DOHH2 (cell line): ENCODE measurements at regions not wholly inside any gene's neighbourhood (a gene's known extent, or its start where the extent isn't known, plus 50 kb on each side); places are given as distances from the start of the nearest gene placed in this dataset.

Experiments used
- H3F3A ChIP-seq: fragments of 200-600 bp; sonication (generic), shearing (Covaris generic); 2 replicates; pipeline ENCODE4 v1.6.0; 2016; ENCODE audit warnings: antibody characterized with exemption, mild to moderate bottlenecking; ENCODE audit not compliant: control insufficient read depth, insufficient read depth
- H3K27ac ChIP-seq: fragments of 200-600 bp; sonication (generic); 2 replicates; pipeline ENCODE4 v1.5.1; 2014; ENCODE audit warnings: low read depth, mild to moderate bottlenecking, low read length, moderate library complexity
- H3K27me3 ChIP-seq: fragments of 200-600 bp; sonication (generic); 2 replicates; pipeline ENCODE4 v1.6.1; 2014; ENCODE audit warnings: mild to moderate bottlenecking, low read length, mixed read lengths; ENCODE audit not compliant: control insufficient read depth
- H3K36me3 ChIP-seq: fragments of 200-600 bp; sonication (generic); 2 replicates; pipeline ENCODE4 v1.6.1; 2014; ENCODE audit warnings: mild to moderate bottlenecking, low read length, moderate library complexity, mixed read lengths; ENCODE audit not compliant: control insufficient read depth
- H3K4me1 ChIP-seq: fragments of 200-600 bp; sonication (generic); 2 replicates; pipeline ENCODE4 v1.6.1; 2014; ENCODE audit warnings: mild to moderate bottlenecking, low read length, mixed read lengths; ENCODE audit not compliant: control insufficient read depth
- H3K4me2 ChIP-seq: fragments of 200-600 bp; sonication (generic); 2 replicates; pipeline ENCODE4 v1.6.0; 2014; ENCODE audit warnings: mild to moderate bottlenecking, low read length, moderate library complexity
- H3K4me3 ChIP-seq: fragments of 200-600 bp; sonication (generic); 2 replicates; pipeline ENCODE4 v1.5.1; 2014; ENCODE audit warnings: mild to moderate bottlenecking, low read length, mixed read lengths
- H3K79me2 ChIP-seq: fragments of 200-600 bp; sonication (generic); 2 replicates; pipeline ENCODE4 v1.6.1; 2014; ENCODE audit warnings: mild to moderate bottlenecking, low read length, mixed read lengths; ENCODE audit not compliant: control insufficient read depth
- H3K9me2 ChIP-seq: fragments of 200-600 bp; sonication (generic); replicated peaks from 2 replicates; pipeline ENCODE4 v1.6.1; 2014; ENCODE audit warnings: mild to moderate bottlenecking, low read length, mixed read lengths; ENCODE audit not compliant: control insufficient read depth
- H3K9me3 ChIP-seq: fragments of 200-600 bp; sonication (generic); 2 replicates; pipeline ENCODE4 v1.6.1; 2014; ENCODE audit warnings: antibody characterized with exemption, low read length, mixed read lengths; ENCODE audit not compliant: control insufficient read depth, insufficient read depth
- H4K20me1 ChIP-seq: fragments of 200-600 bp; sonication (generic); 2 replicates; pipeline ENCODE4 v1.6.0; 2014; ENCODE audit warnings: low read depth, mild to moderate bottlenecking, antibody characterized with exemption, low read length, moderate library complexity; ENCODE audit not compliant: control insufficient read depth, insufficient read depth
- CTCF ChIP-seq: fragments of 200-600 bp; sonication (generic); IDR thresholded peaks from one replicate; pipeline ENCODE4 v1.5.1; 2014; ENCODE audit warnings: antibody characterized with exemption, mild to moderate bottlenecking, low read depth, low read length; ENCODE audit not compliant: poor library complexity, severe bottlenecking
- EZH2phosphoT487 ChIP-seq: fragments of 200-600 bp; sonication (generic); IDR thresholded peaks from 2 replicates; pipeline ENCODE4 v1.6.1; 2017; ENCODE audit warnings: borderline replicate concordance, mild to moderate bottlenecking, antibody characterized with exemption, low read length, moderate library complexity, mixed read lengths

- no peaks in the 10 kb centered on the region for H3F3A ChIP-seq
- H3K36me3 ChIP-seq: no peaks in the 10 kb centered on the region
- H3K27ac ChIP-seq: no peak overlapping the region
- no peak overlapping the region for H3K4me2 ChIP-seq
- TF ChIP-seq CTCF: no peak
- TF ChIP-seq EZH2phosphoT487: no peak
- H3K27me3 ChIP-seq: peaks cover 2% of the 10 kb centered on the region; the same call in 1 of the 2 replicates
- no peaks in the 10 kb centered on the region for H4K20me1 ChIP-seq
- H3K9me3 ChIP-seq: no peaks in the 10 kb centered on the region
- H3K4me1 ChIP-seq: no peaks in the 10 kb centered on the region
- H3K9me2 ChIP-seq: no peaks in the 10 kb centered on the region
- no peaks in the 10 kb centered on the region for H3K79me2 ChIP-seq
- no peak overlapping the region for H3K4me3 ChIP-seq
These were observed 373.5 kb downstream of the SHQ1 start for GRCh38 chr3:72474775-72475174.

- Histone ChIP-seq H3K27me3 (peaks cover 10% of the 10 kb centered on the region), H4K20me1 (no peaks in the 10 kb centered on the region), H3K36me3 (no peaks in the 10 kb centered on the region), H3K4me2 (no peak overlapping the region), H3K79me2 (no peaks in the 10 kb centered on the region), H3K27ac (no peak overlapping the region), H3K4me1 (no peaks in the 10 kb centered on the region), H3K4me3 (no peak overlapping the region), H3K9me3 (no peaks in the 10 kb centered on the region), H3F3A (no peaks in the 10 kb centered on the region), H3K9me2 (no peaks in the 10 kb centered on the region)
- TF ChIP-seq CTCF: no peak
These were observed 375.1 kb downstream of the SHQ1 start for GRCh38 chr3:72473156-72473555.

GRCh38 chr3:72470904-72471417 lies 377.3 kb downstream of the SHQ1 start:
- no peak for TF ChIP-seq EZH2phosphoT487
- TF ChIP-seq CTCF: no peak
- H3K27me3 ChIP-seq: peaks cover 28% of the 10 kb centered on the region
- no peaks in the 10 kb centered on the region for H3K4me1 ChIP-seq
- H3K9me2 ChIP-seq: no peaks in the 10 kb centered on the region
- no peaks in the 10 kb centered on the region for H3K79me2 ChIP-seq
- H4K20me1 ChIP-seq: no peaks in the 10 kb centered on the region
- no peak overlapping the region for H3K27ac ChIP-seq
- H3K4me3 ChIP-seq: no peak overlapping the region
- H3K9me3 ChIP-seq: no peaks in the 10 kb centered on the region
- H3F3A ChIP-seq: no peaks in the 10 kb centered on the region
- H3K36me3 ChIP-seq: no peaks in the 10 kb centered on the region
- no peak overlapping the region for H3K4me2 ChIP-seq

- Histone ChIP-seq H3K79me2 (no peaks in the 10 kb centered on the region), H4K20me1 (no peaks in the 10 kb centered on the region), H3K27me3 (peaks cover 54% of the 10 kb centered on the region), H3K27ac (no peak overlapping the region), H3K4me2 (no peak overlapping the region), H3K36me3 (no peaks in the 10 kb centered on the region), H3F3A (no peaks in the 10 kb centered on the region), H3K9me3 (no peaks in the 10 kb centered on the region), H3K4me1 (no peaks in the 10 kb centered on the region), H3K4me3 (no peak overlapping the region), H3K9me2 (no peaks in the 10 kb centered on the region)
- TF ChIP-seq CTCF (no peak), EZH2phosphoT487 (no peak)
These were observed 382.4 kb downstream of the SHQ1 start for GRCh38 chr3:72465853-72466252.
